AG20443 (cell line): ENCODE measurements at regions not wholly inside any gene's neighbourhood (a gene's known extent, or its start where the extent isn't known, plus 50 kb on each side); places are given as distances from the start of the nearest gene placed in this dataset.
A peak's percentile ranks its signal among the peaks of the same experiment; 100 is the strongest.
"Not testable (repeated sequence)": the region's sequence is repeated elsewhere in the genome, so short reads cannot be mapped to it uniquely, and the experiment has no call there.

ENCODE experiments used
- DNase-seq: peaks from one replicate; pipeline ENCODE4 v3.0.0; 2012; ENCODE audit warnings: low spot score, mixed read lengths

DNA sequence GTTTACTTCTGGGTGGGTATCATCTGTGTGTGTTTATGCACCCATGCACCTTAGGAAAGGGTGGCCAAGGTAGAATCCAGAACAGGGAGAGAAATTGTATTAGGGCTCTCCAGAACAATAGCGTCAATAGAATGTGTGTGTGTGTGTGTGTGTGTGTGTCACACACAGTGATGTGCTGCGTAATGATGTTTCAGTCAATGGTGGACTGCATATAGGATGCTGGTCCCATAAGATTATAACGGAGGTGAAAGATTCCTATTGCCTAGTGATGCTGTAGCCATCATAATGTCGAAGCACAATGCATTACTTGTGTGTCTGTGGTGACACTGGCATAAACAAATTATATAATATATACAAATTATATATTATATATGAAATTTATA is 69.3 kb upstream of the PRR23C start:
- no peak for DNase-seq

GRCh38 chr3:139116631-139117030 is 71.9 kb upstream of the PRR23C start:
- DNase-seq: not testable (repeated sequence)

- DNase-seq: no peak
Observed at GRCh38 chr3:139117136-139117675, 72.5 kb upstream of the PRR23C start.

GRCh38 chr3:139117883-139118760 is 73.4 kb upstream of the PRR23C start:
- no peak for DNase-seq

DNA sequence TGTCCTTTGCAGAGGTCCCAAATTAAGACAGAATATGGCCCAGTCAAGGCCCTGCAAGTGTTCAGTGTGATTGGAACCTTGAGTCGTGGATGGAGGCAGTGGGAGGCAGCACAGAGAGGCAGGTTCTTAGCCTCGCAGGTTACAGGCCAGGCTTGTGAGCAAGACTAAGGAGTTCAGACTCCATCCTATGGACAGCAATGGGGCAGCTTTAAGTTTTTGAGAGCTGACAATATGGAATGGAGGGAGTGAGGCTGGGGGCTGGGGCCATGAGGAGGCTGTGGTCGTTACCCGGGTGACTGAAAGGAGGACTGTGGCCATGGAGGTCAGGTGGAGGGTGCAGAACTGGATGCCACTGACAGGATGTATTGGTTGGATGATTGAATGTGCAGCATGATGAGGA is 74.1 kb upstream of the PRR23C start:
- DNase-seq: no peak

- no peak for DNase-seq
Observed at GRCh38 chr3:139119331-139120025, 74.8 kb upstream of the PRR23C start.

DNA sequence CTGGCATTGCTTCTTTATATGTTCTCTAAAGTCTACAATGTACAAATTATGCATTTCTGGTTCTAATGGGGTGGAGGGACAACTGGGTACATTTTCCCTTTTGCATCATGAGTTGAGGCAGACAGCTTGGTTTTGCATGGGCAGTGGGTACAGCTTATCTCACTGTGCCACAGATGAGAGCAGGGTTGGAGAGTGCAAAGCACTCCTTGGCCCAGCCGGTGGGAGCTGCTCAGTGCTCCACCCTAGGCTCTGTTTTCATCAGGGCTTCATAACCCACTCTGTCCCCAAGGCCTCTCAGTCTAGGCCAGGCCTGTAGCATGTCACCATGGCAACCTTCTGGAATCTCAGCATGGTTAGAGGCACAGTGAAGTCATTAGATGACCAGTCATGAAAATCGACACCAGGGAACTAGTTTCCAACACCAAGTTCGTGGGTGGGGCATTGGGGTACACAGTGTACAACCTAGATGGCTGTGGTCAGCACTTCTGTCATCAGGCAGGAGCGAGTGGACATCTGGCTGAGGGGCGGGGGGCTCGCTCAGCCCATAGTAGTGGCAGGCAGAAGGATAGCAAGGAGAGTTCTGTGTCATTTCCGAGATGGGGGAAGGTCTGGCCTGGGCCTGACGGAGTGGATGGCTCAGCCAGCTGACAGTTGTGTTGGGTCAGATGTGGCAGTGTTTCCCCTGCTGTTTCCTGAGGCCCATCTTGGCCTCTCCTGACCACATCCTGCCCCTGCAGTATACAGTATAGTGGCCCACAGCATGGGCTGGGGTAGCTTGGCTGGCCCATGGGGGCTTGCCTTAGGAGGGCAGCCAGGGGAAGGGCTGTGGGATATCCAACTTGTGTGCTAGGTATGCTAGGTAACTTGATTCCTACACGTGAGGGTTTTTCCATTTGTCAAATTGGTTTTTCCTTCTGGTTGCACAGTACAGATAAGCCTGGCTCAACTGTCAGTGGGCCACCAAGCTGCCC is 75.7 kb upstream of the PRR23C start:
- peak; percentile 82 for DNase-seq

DNA sequence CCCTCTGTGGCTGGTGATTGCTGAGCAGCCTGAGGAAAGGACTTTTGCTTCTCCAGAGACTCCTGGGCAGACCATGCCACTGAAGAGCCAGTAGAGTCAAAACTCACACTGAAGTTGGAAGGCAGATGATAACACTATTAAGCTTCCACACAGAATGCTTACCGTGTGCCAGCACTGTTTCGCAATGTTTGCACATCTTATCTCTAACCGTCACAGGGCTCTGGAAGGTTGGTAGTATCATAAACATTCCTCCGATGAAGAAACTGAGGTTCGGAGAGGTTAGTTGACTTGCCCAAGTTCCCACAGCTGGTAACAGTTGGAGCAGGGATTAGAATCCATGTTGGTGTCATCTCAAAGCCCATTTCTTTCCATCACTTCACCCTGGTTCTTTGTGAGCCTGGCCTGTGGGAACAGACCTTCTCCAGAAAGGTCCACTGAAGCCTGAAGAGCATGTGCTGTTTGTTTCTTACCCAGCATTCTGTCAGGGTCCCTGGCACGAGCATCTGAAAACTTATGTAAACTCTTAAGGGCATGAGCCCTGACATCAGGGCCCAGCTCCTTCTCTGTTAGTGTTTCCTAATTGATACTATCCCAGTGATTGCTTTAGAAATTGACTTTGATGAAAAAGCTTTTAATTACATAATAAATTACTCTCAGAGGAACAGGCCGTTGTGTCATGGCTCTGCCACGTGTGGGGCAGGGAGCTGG is 77.0 kb upstream of the PRR23C start:
- peak; percentile 32 for DNase-seq

DNA sequence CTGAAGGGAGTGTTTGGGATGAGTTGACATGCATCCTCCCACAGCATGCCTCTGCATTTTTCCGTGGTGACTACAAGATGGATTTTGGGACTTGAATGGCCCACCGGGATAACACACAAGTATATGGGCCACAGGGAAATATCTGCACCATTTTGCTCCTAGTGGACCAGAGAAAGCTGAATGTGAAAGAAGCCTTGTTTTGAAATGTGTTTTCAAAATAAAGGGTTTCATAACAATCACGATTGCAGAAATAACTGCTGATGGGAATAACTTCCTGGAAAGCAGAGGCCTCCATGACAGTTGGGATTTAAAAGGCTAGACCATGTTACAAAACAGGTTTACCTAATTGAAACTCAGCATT is 77.5 kb upstream of the PRR23C start:
- peak; percentile 84 for DNase-seq

DNA sequence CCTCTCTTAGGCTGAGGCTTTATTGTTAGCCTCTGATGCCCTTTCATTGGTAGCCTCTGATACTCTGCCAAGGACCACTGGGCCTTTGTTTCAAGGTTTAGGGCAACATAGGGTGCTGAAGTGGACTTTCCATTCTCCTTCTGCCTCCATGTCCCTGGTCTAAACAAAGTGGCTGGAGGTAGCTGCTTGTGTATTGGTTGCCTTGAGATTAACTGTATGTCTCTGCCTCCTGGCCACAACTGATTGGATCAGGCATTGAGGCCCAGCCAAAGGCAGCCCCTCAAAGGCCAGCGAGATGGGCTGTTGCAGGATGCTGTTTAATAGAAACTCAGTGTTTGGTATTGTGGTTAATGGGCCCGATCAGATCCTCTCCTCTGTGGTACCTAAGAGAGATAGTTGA is 77.9 kb upstream of the PRR23C start:
- no peak for DNase-seq

DNA sequence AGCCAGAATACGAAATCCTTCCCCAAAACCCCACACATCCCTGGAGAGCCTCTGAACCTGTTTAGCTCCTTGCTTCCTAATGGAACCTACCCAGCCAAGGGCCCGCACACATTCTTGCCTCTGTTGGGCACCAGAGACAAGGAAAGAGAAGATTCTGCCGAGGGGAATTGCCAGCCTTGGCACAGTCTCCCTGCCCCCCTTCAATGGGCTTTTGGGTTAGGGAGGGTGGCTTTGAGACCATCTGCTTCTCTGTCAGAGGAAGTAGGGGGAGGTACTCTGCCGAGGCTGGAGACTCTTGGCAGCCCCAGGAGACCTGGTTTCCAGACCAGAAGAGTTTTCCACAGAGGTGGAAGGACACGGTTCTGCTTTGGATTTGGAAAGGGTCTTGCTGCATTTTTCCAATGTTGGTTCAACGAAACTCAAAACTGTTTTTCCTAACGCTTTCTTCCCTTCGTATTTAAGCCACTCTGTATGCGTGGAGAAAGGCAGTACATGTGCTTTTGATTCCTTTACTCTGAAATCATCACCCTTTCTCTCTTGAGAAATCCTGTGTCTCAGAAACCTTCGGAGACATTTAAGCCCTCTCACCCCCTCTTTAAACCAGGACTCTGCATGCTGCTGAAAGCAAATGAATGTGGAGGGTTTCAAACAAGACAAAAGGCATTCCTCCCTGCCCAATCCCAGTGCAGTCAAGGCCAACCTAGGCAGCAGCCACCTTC is 78.8 kb upstream of the PRR23C start:
- DNase-seq: no peak

DNA sequence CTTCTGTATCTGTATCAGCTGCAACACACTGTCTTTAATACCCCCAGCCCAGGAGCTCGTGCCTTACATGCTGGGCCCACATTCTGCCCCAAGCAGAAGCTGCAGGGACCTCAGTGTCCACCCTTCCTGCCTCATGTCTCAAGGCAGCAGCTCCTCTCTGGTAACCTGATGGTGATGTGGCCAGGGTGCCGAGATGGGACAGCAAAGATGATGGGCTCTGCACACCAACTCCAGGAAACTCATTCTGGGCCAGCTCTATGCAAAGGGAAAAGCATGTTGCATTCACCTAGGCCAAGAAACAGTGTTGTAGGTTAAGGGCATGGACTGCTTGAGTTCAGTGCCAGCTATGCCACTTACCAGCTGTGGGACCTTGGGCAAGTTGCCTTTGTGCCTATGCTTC is 79.5 kb upstream of the PRR23C start:
- no peak for DNase-seq

DNA sequence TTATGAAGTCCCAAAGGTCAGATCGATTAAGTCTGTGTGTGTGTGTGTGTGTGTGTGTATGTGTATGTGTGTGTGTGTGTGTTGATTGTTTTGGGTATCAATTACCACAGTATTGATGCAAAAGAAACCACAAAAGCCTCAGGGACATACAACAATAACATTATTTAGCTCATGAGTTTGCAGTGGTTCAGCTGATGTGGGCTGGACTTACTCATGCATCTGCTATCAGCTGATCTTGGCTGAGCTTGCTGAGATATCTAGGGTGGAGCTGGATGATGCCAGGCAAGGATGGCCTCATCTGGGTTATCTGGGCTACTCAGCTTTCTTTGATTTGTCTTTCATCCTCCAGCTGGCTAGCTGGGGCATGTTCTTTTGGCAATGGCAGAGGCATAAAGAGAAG is 82.4 kb upstream of the PRR23C start:
- DNase-seq: peak; percentile 59

DNA sequence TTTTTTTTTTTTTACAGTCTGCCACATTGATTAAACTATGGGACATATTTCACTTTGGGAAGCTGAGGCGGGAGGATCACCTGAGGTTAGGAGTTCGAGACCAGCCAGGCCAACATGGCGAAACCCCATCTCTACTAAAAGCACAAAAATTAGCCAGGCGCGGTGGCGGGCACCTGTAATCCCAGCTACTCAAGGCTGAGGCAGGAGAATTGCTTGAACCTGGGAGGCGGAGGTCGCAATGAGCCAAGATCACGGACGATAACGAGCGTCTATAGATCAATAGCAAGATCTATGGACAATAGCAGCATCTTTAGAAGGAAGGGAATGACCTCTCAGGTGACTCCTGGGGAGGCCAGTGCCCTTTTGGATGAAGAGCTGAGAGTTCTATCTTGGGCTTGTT is 82.9 kb upstream of the PRR23C start:
- DNase-seq: not testable (repeated sequence)

DNA sequence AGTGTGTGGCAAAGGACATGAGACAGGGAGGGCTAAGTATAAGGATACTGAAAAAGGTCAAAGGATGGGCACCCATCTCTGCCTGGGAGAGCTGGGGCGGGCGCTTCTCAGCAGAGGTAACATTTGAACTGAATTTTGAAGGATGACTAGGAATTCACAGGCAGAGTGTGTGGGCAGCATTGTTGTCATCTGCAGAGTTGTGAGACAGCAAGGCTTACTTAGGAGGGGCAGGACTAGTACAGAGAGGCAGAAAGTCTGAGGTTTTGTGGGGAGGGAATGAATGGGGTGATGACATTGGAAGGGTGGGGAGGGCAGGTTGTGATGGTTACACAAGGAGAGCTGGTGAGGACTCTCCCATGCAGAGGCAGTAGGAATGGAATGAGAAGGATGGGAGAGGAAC is 84.1 kb upstream of the PRR23C start:
- peak; percentile 80 for DNase-seq

DNA sequence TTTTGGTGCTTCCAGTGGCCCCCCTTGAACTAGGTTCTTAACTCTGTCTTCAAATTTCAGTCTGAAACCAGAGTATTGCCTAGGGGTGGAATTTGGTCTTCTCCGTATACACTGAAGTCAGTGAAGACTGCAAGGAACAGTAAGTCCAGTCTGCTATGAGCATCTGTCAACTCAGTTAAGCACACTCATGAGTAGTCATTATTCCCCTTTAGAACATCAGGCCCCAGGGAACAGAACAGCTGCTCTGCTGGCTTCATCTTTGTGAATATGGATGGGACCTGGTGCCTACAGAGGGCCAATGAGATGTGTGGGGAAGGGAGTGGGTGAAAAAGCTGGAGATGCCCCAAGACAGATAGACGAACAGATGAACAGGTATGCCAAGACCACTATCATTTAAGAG is 85.2 kb upstream of the PRR23C start:
- no peak for DNase-seq

- DNase-seq: no peak
Observed at GRCh38 chr3:139130390-139131140, 85.9 kb upstream of the PRR23C start.

- no peak for DNase-seq
Observed at GRCh38 chr3:139131951-139132350, 87.3 kb upstream of the PRR23C start.

- no peak for DNase-seq
Observed at GRCh38 chr3:139132976-139133375, 88.3 kb upstream of the PRR23C start.
